ENCODE measurements at regions not wholly inside any gene's neighbourhood (a gene's known extent, or its start where the extent isn't known, plus 50 kb on each side); places are given as distances from the start of the nearest gene placed in this dataset.

- WGBS, 2 experiments (ENCODE audit: extremely low coverage in 1 of 2, insufficient coverage in 1 of 2, insufficient read length in 1 of 2, insufficient replicate concordance in 2 of 2, low coverage in 1 of 2, low lambda C conversion rate in 2 of 2, missing lambda C conversion rate in 1 of 2) = 91% methylated on average over 34 of the region's 40 CpGs; no CpG with 5 or more reads in 1 of the 2 experiments
- Histone ChIP-seq H2AK5ac (ENCODE audit: low read depth, low read length) (no peak overlapping the region), H2BK15ac (ENCODE audit: low read length) (no peak overlapping the region), H3K79me1 (ENCODE audit: low read depth, low read length) (no peaks in the 10 kb centered on the region), H4K91ac (replicated peaks; ENCODE audit: insufficient read length, low read length) (no peak overlapping the region), H4K8ac (ENCODE audit: extremely low read depth, insufficient read depth, low read length) (peak overlapping the region; percentile 68), H3K23ac (ENCODE audit: insufficient read length) (no peak overlapping the region), H3K27ac (ENCODE audit: low read depth, low read length) (no peak overlapping the region), H3K56ac (replicated peaks; ENCODE audit: insufficient read length, low read depth, low read length) (no peak overlapping the region), H2BK120ac (replicated peaks; ENCODE audit: low read depth, low read length) (no peak overlapping the region), H2BK20ac (ENCODE audit: low read length) (no peak overlapping the region), H3K4me2 (ENCODE audit: insufficient read depth in 1 of 2, low read depth in 2 of 2, low read length in 2 of 2) (no peak overlapping the region), H3K79me2 (ENCODE audit: control insufficient read depth in 1 of 2, insufficient read depth in 2 of 2, low read length in 2 of 2) (no peaks in the 10 kb centered on the region), H2AFZ (ENCODE audit: low read length) (no peak overlapping the region), H3K9me3 (ENCODE audit: insufficient read depth in 2 of 2, low read depth in 1 of 2, low read length in 1 of 2) (0 out of 4 replicates have a peak, but pooled peaks cover 0 to 4% of the 10 kb centered on the region in 2 experiments), H3K23me2 (ENCODE audit: low read depth, low read length) (peaks cover 8% of the 10 kb centered on the region; the same call in 1 of the 2 replicates), H4K20me1 (replicated peaks in 1 of 2; ENCODE audit: control insufficient read depth in 1 of 2, insufficient read depth in 2 of 2, low read length in 2 of 2) (peaks cover 0 to 5% of the 10 kb centered on the region in 2 experiments), H3K4me3 (ENCODE audit: extremely low read depth in 1 of 4, insufficient read depth in 2 of 4, low read depth in 3 of 4, low read length in 4 of 4) (no peak overlapping the region), H3K18ac (ENCODE audit: extremely low read depth, low read length) (no peak overlapping the region), H3K14ac (ENCODE audit: insufficient read length) (no peak overlapping the region), H3K27me3 (replicated peaks in 1 of 4; ENCODE audit: control insufficient read depth in 3 of 4, extremely low read depth in 1 of 4, insufficient read depth in 3 of 4, low read length in 3 of 4) (no peaks in the 10 kb centered on the region; a peak in 1 of 7 replicates), H4K5ac (ENCODE audit: insufficient read length, low read depth, low read length) (no peak overlapping the region), H2BK12ac (ENCODE audit: low read depth, low read length) (no peak overlapping the region), H3K4ac (replicated peaks; ENCODE audit: insufficient read length, low read depth, low read length) (no peak overlapping the region), H3K36me3 (ENCODE audit: control insufficient read depth in 2 of 4, insufficient read depth in 4 of 4, low read length in 3 of 4) (no peaks in the 10 kb centered on the region), H3K9ac (replicated peaks in 1 of 4; ENCODE audit: extremely low read depth in 1 of 4, low read depth in 3 of 4, low read length in 3 of 4) (no peak overlapping the region), H3K4me1 (replicated peaks in 1 of 4; ENCODE audit: control insufficient read depth in 3 of 4, insufficient read depth in 4 of 4, low read length in 3 of 4) (peaks cover 0 to 4% (median 0%) of the 10 kb centered on the region in 4 experiments; a peak in 1 of 7 replicates), H2BK5ac (ENCODE audit: low read depth, low read length) (no peak overlapping the region)
- POLR2A ChIA-PET (ENCODE audit: partially characterized antibody) = no interaction called here
- FAIRE-seq (no peak), DNase-seq (ENCODE audit: low read depth in 1 of 2, low spot score in 2 of 2) (peak in 1 of 2 experiments; percentile 35)
- CTCF ChIA-PET (ENCODE audit: partially characterized antibody) = no interaction called here
- TF ChIP-seq TAF7 (optimal IDR thresholded peaks at IDR 0.05; ENCODE audit: borderline replicate concordance, low read depth, low read length) (no peak), ATF2 (IDR thresholded peaks at IDR 0.05; ENCODE audit: low read length) (no peak), SP4 (IDR thresholded peaks at IDR 0.05; ENCODE audit: low read length) (no peak), NANOG (IDR thresholded peaks at IDR 0.05; ENCODE audit: insufficient read depth, low read depth, low read length, poor library complexity, severe bottlenecking) (no peak), CEBPB (IDR thresholded peaks at IDR 0.05; ENCODE audit: low read depth, low read length) (no peak), JUN (IDR thresholded peaks at IDR 0.05; ENCODE audit: low read depth, low read length) (no peak), GTF2F1 (IDR thresholded peaks at IDR 0.05; ENCODE audit: borderline replicate concordance, low read depth, low read length) (no peak), CHD1 (IDR thresholded peaks at IDR 0.05; ENCODE audit: low read depth, low read length) (no peak)
Observed at GRCh38 chr12:131202592-131203378, 249.1 kb downstream of the ADGRD1 start.

All from H1 (cell line).